ENCODE measurements at regions not wholly inside any gene's neighbourhood (a gene's known extent, or its start where the extent isn't known, plus 50 kb on each side); places are given as distances from the start of the nearest gene placed in this dataset.

DNA sequence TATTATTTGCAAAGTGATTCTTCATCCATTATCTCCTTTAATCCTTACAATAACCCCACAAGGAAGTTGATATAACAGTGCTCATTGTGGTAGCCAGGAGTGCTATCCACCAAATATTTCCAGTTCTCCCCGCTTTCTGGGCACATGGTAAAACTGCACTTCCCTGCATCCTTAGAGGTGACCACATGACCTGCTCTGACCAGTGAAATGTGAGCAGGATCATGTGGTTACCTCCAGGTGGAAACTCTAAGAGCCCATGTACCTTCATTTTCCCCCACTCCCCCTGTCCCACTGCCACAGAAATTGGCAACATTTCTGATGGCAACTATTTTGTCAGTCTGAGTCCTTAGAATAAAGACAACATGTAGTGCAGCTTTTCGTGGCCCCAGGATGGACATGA is 89.7 kb downstream of the MRPL46 start:
- no peak for TF ChIP-seq KAT7 (CRISPR knock-in tag; IDR thresholded peaks at IDR 0.05; ENCODE audit: borderline replicate concordance)
- TF ChIP-seq, protein P1, sequence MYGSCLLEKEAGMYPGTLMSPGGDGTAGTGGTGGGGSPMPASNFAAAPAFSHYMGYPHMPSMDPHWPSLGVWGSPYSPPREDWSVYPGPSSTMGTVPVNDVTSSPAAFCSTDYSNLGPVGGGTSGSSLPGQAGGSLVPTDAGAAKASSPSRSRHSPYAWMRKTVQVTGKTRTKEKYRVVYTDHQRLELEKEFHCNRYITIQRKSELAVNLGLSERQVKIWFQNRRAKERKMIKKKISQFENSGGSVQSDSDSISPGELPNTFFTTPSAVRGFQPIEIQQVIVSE (CRISPR knock-in tag; IDR thresholded peaks at IDR 0.05; ENCODE audit: borderline replicate concordance) = no peak
- TF ChIP-seq, protein P2, sequence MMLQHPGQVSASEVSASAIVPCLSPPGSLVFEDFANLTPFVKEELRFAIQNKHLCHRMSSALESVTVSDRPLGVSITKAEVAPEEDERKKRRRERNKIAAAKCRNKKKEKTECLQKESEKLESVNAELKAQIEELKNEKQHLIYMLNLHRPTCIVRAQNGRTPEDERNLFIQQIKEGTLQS (CRISPR knock-in tag; conservative IDR thresholded peaks at IDR 0.05) = no peak
- TF ChIP-seq, protein P3, sequence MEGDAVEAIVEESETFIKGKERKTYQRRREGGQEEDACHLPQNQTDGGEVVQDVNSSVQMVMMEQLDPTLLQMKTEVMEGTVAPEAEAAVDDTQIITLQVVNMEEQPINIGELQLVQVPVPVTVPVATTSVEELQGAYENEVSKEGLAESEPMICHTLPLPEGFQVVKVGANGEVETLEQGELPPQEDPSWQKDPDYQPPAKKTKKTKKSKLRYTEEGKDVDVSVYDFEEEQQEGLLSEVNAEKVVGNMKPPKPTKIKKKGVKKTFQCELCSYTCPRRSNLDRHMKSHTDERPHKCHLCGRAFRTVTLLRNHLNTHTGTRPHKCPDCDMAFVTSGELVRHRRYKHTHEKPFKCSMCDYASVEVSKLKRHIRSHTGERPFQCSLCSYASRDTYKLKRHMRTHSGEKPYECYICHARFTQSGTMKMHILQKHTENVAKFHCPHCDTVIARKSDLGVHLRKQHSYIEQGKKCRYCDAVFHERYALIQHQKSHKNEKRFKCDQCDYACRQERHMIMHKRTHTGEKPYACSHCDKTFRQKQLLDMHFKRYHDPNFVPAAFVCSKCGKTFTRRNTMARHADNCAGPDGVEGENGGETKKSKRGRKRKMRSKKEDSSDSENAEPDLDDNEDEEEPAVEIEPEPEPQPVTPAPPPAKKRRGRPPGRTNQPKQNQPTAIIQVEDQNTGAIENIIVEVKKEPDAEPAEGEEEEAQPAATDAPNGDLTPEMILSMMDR (IDR thresholded peaks at IDR 0.05) = no peak
- no peak for TF ChIP-seq ZNF416 (CRISPR knock-in tag; IDR thresholded peaks at IDR 0.05)
- TF ChIP-seq NR2C2 (CRISPR knock-in tag; IDR thresholded peaks at IDR 0.05) = no peak
- no peak for TF ChIP-seq IRF2 (CRISPR knock-in tag; IDR thresholded peaks at IDR 0.05; ENCODE audit: borderline replicate concordance, low read depth)
- no peak for TF ChIP-seq ELF4 (CRISPR knock-in tag; IDR thresholded peaks at IDR 0.05; ENCODE audit: low read depth)
- TF ChIP-seq, protein P4, sequence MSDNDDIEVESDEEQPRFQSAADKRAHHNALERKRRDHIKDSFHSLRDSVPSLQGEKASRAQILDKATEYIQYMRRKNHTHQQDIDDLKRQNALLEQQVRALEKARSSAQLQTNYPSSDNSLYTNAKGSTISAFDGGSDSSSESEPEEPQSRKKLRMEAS (CRISPR knock-in tag; IDR thresholded peaks at IDR 0.05) = no peak
- no peak for TF ChIP-seq ZNF219 (CRISPR knock-in tag; IDR thresholded peaks at IDR 0.05; ENCODE audit: borderline replicate concordance)
- no peak for TF ChIP-seq TP53 (CRISPR knock-in tag; IDR thresholded peaks at IDR 0.05)
- TF ChIP-seq JUN (CRISPR knock-in tag; IDR thresholded peaks at IDR 0.05) = no peak
- TF ChIP-seq, protein P5, sequence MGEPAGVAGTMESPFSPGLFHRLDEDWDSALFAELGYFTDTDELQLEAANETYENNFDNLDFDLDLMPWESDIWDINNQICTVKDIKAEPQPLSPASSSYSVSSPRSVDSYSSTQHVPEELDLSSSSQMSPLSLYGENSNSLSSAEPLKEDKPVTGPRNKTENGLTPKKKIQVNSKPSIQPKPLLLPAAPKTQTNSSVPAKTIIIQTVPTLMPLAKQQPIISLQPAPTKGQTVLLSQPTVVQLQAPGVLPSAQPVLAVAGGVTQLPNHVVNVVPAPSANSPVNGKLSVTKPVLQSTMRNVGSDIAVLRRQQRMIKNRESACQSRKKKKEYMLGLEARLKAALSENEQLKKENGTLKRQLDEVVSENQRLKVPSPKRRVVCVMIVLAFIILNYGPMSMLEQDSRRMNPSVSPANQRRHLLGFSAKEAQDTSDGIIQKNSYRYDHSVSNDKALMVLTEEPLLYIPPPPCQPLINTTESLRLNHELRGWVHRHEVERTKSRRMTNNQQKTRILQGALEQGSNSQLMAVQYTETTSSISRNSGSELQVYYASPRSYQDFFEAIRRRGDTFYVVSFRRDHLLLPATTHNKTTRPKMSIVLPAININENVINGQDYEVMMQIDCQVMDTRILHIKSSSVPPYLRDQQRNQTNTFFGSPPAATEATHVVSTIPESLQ (CRISPR knock-in tag; IDR thresholded peaks at IDR 0.05) = no peak
- TF ChIP-seq FOXK1 (CRISPR knock-in tag; IDR thresholded peaks at IDR 0.05) = no peak

Measured in WTC11 (cell line).